Mesodermal cell (in vitro differentiated cells): ENCODE measurements at regions not wholly inside any gene's neighbourhood (a gene's known extent, or its start where the extent isn't known, plus 50 kb on each side); places are given as distances from the start of the nearest gene placed in this dataset.

Source experiments
- H3K27ac ChIP-seq: 2 replicates; pipeline ENCODE4 v1.7.0; 2013; ENCODE audit warnings: mild to moderate bottlenecking, low read depth, low read length, moderate library complexity; ENCODE audit not compliant: severe bottlenecking
- H3K36me3 ChIP-seq: 2 replicates; pipeline ENCODE4 v1.7.1; 2013; ENCODE audit warnings: mild to moderate bottlenecking, low read length, moderate library complexity; ENCODE audit not compliant: control insufficient read depth, insufficient read depth
- H3K4me1 ChIP-seq: one replicate; pipeline ENCODE4 v1.7.1; 2013; ENCODE audit warnings: mild to moderate bottlenecking, low read length; ENCODE audit not compliant: insufficient read depth, control insufficient read depth, poor library complexity, severe bottlenecking
- H3K4me3 ChIP-seq: 2 replicates; pipeline ENCODE4 v1.7.0; 2013; ENCODE audit warnings: low read length, control low read depth, mild to moderate bottlenecking; ENCODE audit not compliant: insufficient read depth, poor library complexity, severe bottlenecking; ENCODE audit errors: extremely low read depth
- H3K9me3 ChIP-seq: 2 replicates; pipeline ENCODE4 v1.7.1; 2013; ENCODE audit warnings: mild to moderate bottlenecking, low read length, moderate library complexity; ENCODE audit not compliant: control insufficient read depth
- WGBS, 2 experiments: methylation state at CpG; one replicate each; pipeline ENCODE4 v1.1.5; 2013; ENCODE audit warnings: missing lambda C conversion rate in 2 of 2; ENCODE audit not compliant: insufficient coverage in 2 of 2; 5-methylcytosine and 5-hydroxymethylcytosine counted together

DNA sequence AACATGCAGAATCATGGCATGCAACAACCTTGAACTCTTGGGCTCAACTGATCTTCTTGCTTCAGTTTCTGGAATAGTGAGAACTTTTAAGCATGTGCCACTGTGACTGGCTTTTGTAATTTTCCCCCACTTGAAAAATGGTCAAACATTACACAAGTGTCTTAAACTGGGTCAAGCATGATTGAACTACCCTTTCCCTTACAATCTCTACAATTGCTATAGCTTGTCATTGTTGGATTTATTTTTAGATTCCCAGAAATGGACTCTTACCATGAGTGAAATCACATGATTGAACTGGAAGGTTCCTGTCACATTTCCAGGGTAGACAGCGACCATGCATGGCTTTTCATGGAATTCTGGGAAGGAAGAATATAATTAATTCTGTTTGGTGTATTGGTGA lies 102.2 kb upstream of the TUBA3C start:
- H3K27ac ChIP-seq = no peak overlapping the region
- 0% methylated on average over 1 of the region's 1 CpG; no CpG with 5 or more reads in 1 of the 2 experiments for WGBS, 2 experiments
- no peak overlapping the region for H3K4me3 ChIP-seq
- H3K9me3 ChIP-seq = peaks cover 55% of the 10 kb centered on the region
- no peaks in the 10 kb centered on the region for H3K36me3 ChIP-seq
- no peaks in the 10 kb centered on the region for H3K4me1 ChIP-seq

DNA sequence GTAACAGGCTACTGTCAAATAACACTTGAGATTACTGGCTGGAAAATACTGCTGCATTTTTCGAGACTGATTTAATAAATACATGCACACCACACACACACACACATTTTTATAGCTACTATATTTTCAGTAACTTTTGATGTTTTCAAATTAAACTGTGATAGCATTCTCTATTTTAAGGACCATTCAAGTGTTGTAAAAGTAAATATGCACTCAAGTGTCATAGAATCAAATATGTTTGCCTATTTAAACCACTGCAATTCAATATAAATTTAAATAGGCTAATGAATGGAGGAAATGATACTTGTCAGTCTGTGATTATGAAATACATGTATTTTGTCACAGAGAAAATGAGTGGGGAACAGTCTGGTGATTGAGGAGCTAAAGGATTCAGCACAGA lies 86.7 kb upstream of the TUBA3C start:
- no peak overlapping the region for H3K27ac ChIP-seq
- H3K36me3 ChIP-seq = no peaks in the 10 kb centered on the region
- H3K4me1 ChIP-seq = no peaks in the 10 kb centered on the region
- WGBS, 2 experiments = no CpG with 5 or more reads among the region's 1 CpG
- H3K9me3 ChIP-seq = peaks cover 50% of the 10 kb centered on the region
- no peak overlapping the region for H3K4me3 ChIP-seq

DNA sequence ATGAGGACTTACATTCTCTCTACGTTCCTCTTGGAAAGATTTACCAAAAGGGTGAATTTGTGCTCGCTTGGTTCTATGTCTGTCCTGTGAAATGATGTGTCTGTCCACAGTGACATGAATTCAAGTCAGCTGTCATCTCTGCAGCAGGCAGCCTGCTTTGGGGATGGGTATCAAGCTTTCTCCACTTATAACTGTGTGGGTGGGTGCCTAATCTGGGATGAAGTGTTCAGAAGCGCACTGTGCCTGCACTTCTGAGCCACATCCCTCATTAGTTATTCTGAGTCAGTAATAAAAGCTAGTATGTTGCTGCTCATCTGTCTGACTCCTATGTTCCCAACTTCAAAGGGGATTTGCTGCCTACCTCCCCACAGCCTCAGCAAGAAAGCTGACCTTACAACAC lies 86.1 kb upstream of the TUBA3C start:
- Histone ChIP-seq H3K27ac (no peak overlapping the region), H3K4me3 (no peak overlapping the region), H3K4me1 (no peaks in the 10 kb centered on the region), H3K9me3 (peaks cover 51% of the 10 kb centered on the region), H3K36me3 (no peaks in the 10 kb centered on the region)
- WGBS, 2 experiments = 60% methylated on average over 2 of the region's 3 CpGs; no CpG with 5 or more reads in 1 of the 2 experiments

DNA sequence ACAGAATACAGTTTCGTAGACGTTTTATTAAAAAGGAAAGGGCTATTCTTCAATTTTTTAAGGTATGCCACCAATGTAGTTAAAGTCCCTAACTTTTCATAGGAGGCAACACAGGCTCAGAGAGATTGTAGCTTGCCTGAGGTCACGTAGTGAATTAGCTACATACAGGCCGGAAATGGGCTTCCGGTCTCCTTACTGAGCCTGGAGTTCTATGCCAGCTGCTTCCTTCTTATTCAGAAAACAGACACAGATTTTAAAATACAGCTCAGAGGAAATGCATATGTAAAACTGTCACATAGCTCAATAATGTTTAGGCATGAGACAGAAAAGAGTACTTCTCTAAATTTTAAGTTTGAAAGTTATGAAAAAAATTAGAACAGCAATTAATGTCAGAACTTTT lies 85.4 kb upstream of the TUBA3C start:
- Histone ChIP-seq H3K4me1 (no peaks in the 10 kb centered on the region), H3K27ac (no peak overlapping the region), H3K36me3 (no peaks in the 10 kb centered on the region), H3K4me3 (no peak overlapping the region), H3K9me3 (peaks cover 51% of the 10 kb centered on the region)
- WGBS, 2 experiments = 50 to 67% methylated on average over 2 to 3 of the region's 5 CpGs

DNA sequence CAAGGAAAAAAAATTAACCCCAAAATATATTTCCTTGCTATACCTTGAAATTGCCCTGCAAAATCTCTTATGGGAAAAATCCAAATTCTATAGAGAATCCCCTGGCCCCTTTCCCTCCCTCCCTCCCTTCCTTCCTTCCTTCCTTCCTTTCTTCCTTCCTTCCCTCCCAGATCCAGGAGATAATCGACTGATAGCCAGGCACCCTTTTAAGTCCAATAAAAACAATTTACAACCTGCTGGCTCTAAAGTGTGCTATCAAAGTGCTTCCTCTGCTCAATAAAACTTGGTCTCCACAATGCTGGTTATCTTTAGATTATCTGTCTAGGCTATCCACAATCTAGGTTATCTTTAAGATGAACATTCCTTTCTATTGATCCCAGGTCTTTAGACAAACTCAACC lies 83.1 kb upstream of the TUBA3C start:
- H3K36me3 ChIP-seq = no peaks in the 10 kb centered on the region
- no peak overlapping the region for H3K27ac ChIP-seq
- WGBS, 2 experiments = 25% methylated on average over 1 of the region's 1 CpG; no CpG with 5 or more reads in 1 of the 2 experiments
- no peak overlapping the region for H3K4me3 ChIP-seq
- H3K9me3 ChIP-seq = peaks cover 48% of the 10 kb centered on the region
- no peaks in the 10 kb centered on the region for H3K4me1 ChIP-seq

DNA sequence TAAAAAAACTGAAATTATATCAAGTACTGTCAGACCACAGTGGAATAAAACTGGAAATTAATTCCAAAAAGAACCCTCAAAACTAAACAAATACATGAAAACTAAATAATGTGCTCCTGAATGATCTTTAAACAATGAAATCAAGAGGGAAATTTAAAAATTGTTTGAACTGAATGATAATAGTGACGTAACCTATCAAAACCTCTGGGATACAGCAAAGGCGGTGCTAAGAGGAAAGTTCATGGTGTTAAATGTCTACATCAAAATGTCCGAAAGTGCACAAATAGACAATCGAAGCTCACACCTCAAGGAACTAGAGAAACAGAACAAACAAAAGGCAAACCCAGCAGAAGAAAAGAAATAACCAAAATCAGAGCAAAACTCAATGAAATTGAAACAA lies 70.8 kb upstream of the TUBA3C start:
- no peaks in the 10 kb centered on the region for H3K36me3 ChIP-seq
- H3K4me1 ChIP-seq = no peaks in the 10 kb centered on the region
- peaks cover 35% of the 10 kb centered on the region for H3K9me3 ChIP-seq
- H3K4me3 ChIP-seq = no peak overlapping the region
- WGBS, 2 experiments = 60 to 83% methylated on average over 1 of the region's 4 CpGs
- no peak overlapping the region for H3K27ac ChIP-seq

DNA sequence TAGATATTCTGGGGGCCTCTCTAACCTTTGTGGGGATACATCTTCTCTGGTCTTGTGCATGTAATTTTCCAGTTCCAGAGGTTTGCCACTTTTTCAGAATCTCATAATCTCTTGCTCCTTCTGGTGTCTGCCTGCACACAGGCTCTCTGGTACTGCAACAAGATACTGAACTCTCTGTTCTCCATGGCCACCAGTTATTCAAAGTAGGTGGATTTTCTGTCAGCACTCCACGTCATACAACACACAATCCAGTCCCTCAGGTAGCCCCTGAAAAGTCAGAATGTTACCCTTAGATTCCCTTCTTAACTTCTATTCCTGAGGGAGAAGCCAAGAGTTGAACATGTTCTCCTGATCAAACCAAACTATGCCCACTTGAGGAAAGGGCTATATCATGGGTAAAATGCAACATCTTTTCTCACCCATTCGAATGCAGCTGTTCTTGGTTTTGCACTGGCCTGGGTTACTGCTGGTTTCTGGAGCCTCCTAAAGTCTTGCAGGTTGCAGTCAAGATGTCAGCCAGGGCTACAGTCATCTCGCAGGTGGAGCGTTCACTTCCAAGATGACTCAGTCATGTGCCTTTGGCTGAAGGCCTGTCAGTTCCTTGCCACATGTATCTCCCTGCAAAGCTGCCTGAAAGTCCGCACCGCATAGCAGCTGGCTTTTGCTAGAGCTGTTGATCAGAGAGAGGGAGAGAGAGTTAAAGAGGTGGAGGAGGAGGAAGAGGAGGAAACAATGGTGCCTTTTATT lies 57.7 kb upstream of the TUBA3C start:
- 39 to 64% methylated on average over 4 to 6 of the region's 6 CpGs for WGBS, 2 experiments
- H3K4me1 ChIP-seq = no peaks in the 10 kb centered on the region
- H3K9me3 ChIP-seq = peaks cover 64% of the 10 kb centered on the region
- H3K27ac ChIP-seq = no peak overlapping the region
- no peaks in the 10 kb centered on the region for H3K36me3 ChIP-seq
- no peak overlapping the region for H3K4me3 ChIP-seq
